ENCODE measurements at regions not wholly inside any gene's neighbourhood (a gene's known extent, or its start where the extent isn't known, plus 50 kb on each side); places are given as distances from the start of the nearest gene placed in this dataset.

- no peak for DNase-seq (ENCODE audit: low spot score)
- no peak for TF ChIP-seq CTCF (IDR thresholded peaks at IDR 0.05; ENCODE audit: extremely low read depth, missing control alignments)
Measured at GRCh38 chr14:49487238-49487637, 98.9 kb downstream of the RPS29 start.

- no peak for TF ChIP-seq CTCF (IDR thresholded peaks at IDR 0.05; ENCODE audit: extremely low read depth, missing control alignments)
- no peak for DNase-seq (ENCODE audit: low spot score)
Measured at GRCh38 chr14:49485290-49485689, 100.9 kb downstream of the RPS29 start.

GRCh38 chr14:49484180-49484579 lies 102.0 kb downstream of the RPS29 start:
- no peak for TF ChIP-seq CTCF (IDR thresholded peaks at IDR 0.05; ENCODE audit: extremely low read depth, missing control alignments)

GRCh38 chr14:49483268-49483667 lies 102.9 kb downstream of the RPS29 start:
- no peak for DNase-seq (ENCODE audit: low spot score)
- no peak for TF ChIP-seq CTCF (IDR thresholded peaks at IDR 0.05; ENCODE audit: extremely low read depth, missing control alignments)

More at GRCh38 chr14:49484180-49484579, 102.0 kb downstream of the RPS29 start:
- DNase-seq (ENCODE audit: low spot score), result no peak

GRCh38 chr14:49480979-49481498 lies 105.1 kb downstream of the RPS29 start:
- no peak for TF ChIP-seq CTCF (IDR thresholded peaks at IDR 0.05; ENCODE audit: extremely low read depth, missing control alignments)
- no peak for DNase-seq (ENCODE audit: low spot score)

- TF ChIP-seq CTCF (IDR thresholded peaks at IDR 0.05; ENCODE audit: extremely low read depth, missing control alignments), result no peak
- no peak for DNase-seq (ENCODE audit: low spot score)
Measured at GRCh38 chr14:49480053-49480760, 106.0 kb downstream of the RPS29 start.

GRCh38 chr14:49479432-49479831 lies 106.7 kb downstream of the RPS29 start:
- TF ChIP-seq CTCF (IDR thresholded peaks at IDR 0.05; ENCODE audit: extremely low read depth, missing control alignments), result no peak
- no peak for DNase-seq (ENCODE audit: low spot score)

Measured in GM20000 (cell line).